ENCODE measurements at regions not wholly inside any gene's neighbourhood (a gene's known extent, or its start where the extent isn't known, plus 50 kb on each side); places are given as distances from the start of the nearest gene placed in this dataset.

DNA sequence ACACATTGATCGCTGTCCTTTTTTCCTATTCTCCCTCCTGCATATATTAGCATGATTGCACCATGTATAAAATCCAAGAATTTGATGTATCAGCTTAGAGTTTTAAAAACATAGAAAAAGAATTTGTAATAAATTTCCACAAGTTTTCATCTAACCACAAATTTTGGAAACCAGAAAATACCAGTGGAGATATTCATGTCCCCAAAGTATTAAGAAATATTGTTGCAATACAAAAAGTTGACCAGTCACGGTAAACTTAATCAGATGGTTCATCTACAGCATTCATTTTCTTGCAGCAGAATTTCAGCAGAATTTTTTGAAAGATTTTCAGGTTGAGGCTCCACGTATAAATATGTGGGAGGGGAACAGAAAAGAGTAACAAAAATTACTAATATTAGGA lies 500.9 kb upstream of the MDFIC2 start:
- H3K9ac ChIP-seq (ENCODE audit: insufficient read depth in 1 of 2, low read length in 2 of 2): no peak overlapping the region
- ATAC-seq (ENCODE audit: insufficient read depth, low FRiP score) (no peak), DNase-seq (no peak)
- no peaks in the 10 kb centered on the region for H3K36me3 ChIP-seq (ENCODE audit: control insufficient read depth in 4 of 4, insufficient read depth in 4 of 4, low read length in 4 of 4)
- H3K4me3 ChIP-seq: no peak overlapping the region
- H3K27ac ChIP-seq (ENCODE audit: low read depth in 1 of 2, low read length in 1 of 2): no peak overlapping the region
- H3K27me3 ChIP-seq (ENCODE audit: control insufficient read depth in 3 of 3, insufficient read depth in 3 of 3, low read length in 2 of 3): no peaks in the 10 kb centered on the region
- TF ChIP-seq, protein P1, sequence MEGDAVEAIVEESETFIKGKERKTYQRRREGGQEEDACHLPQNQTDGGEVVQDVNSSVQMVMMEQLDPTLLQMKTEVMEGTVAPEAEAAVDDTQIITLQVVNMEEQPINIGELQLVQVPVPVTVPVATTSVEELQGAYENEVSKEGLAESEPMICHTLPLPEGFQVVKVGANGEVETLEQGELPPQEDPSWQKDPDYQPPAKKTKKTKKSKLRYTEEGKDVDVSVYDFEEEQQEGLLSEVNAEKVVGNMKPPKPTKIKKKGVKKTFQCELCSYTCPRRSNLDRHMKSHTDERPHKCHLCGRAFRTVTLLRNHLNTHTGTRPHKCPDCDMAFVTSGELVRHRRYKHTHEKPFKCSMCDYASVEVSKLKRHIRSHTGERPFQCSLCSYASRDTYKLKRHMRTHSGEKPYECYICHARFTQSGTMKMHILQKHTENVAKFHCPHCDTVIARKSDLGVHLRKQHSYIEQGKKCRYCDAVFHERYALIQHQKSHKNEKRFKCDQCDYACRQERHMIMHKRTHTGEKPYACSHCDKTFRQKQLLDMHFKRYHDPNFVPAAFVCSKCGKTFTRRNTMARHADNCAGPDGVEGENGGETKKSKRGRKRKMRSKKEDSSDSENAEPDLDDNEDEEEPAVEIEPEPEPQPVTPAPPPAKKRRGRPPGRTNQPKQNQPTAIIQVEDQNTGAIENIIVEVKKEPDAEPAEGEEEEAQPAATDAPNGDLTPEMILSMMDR (IDR thresholded peaks at IDR 0.05; ENCODE audit: control extremely low read depth, extremely low read depth): no peak
- H3K9me3 ChIP-seq (ENCODE audit: control insufficient read depth in 4 of 4, insufficient read depth in 3 of 4, low read length in 3 of 4): peaks cover 0 to 3% (median 0%) of the 10 kb centered on the region in 4 donors
- 90 to 93% methylated on average over 3 of the region's 3 CpGs for WGBS, 2 donors
- no peaks in the 10 kb centered on the region for H3K4me1 ChIP-seq (ENCODE audit: control insufficient read depth in 5 of 5, insufficient read depth in 5 of 5, low read length in 5 of 5)

DNA sequence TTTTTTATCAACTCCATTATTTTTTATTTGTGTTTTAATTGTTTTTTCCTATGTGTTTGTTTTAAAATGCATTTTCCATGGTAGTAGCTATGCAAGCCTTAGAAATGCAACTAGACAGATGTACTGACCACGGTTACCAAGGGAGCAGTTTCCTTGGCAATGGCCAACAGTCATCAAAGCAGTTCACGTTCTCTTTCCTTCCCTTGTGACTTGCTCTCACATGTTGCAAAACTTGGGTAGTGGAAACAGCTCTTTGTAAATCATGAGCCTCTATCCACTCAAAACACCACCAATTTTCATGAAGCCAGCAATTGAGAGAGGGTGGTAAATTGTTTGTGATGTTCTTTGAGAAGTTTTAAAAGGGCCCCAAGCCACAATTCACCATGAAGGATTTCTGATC lies 499.4 kb upstream of the MDFIC2 start:
- Histone ChIP-seq H3K9ac (ENCODE audit: insufficient read depth in 1 of 2, low read length in 2 of 2) (no peak overlapping the region), H3K4me3 (no peak overlapping the region), H3K4me1 (ENCODE audit: control insufficient read depth in 5 of 5, insufficient read depth in 5 of 5, low read length in 5 of 5) (no peaks in the 10 kb centered on the region), H3K36me3 (ENCODE audit: control insufficient read depth in 4 of 4, insufficient read depth in 4 of 4, low read length in 4 of 4) (no peaks in the 10 kb centered on the region), H3K27me3 (ENCODE audit: control insufficient read depth in 3 of 3, insufficient read depth in 3 of 3, low read length in 2 of 3) (no peaks in the 10 kb centered on the region), H3K9me3 (ENCODE audit: control insufficient read depth in 4 of 4, insufficient read depth in 3 of 4, low read length in 3 of 4) (no peaks in the 10 kb centered on the region), H3K27ac (ENCODE audit: low read depth in 1 of 2, low read length in 1 of 2) (no peak overlapping the region)
- ATAC-seq (ENCODE audit: insufficient read depth, low FRiP score) (no peak), DNase-seq (peak; percentile 32 to 58 (median 46))
- TF ChIP-seq, protein P1 (IDR thresholded peaks at IDR 0.05; ENCODE audit: control extremely low read depth, extremely low read depth): no peak
- WGBS, 2 donors: 31 to 48% methylated on average over 2 of the region's 2 CpGs

DNA sequence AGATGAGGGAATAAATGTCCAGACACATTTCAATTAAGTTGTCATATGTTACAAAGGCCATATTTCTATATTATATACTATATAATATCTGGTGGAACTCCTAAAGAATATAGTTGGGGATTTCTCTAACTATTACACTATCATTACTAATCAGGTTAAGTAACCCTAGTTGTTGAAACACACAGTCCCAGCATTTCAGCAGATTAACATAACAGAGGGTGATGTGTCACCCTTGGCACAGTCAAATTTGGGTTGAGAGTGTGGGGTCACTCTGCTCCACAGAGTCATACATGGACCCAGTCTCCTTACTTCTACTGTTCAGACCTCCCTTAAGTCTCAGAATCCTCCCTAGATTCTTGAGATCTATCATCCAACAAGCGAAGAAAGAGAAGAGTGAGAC lies 496.4 kb upstream of the MDFIC2 start:
- no peaks in the 10 kb centered on the region for H3K27me3 ChIP-seq (ENCODE audit: control insufficient read depth in 3 of 3, insufficient read depth in 3 of 3, low read length in 2 of 3)
- TF ChIP-seq, protein P1 (IDR thresholded peaks at IDR 0.05; ENCODE audit: control extremely low read depth, extremely low read depth): no peak
- no peak for ATAC-seq (ENCODE audit: insufficient read depth, low FRiP score)
- H3K4me3 ChIP-seq: no peak overlapping the region
- no peak overlapping the region for H3K27ac ChIP-seq (ENCODE audit: low read depth in 1 of 2, low read length in 1 of 2)
- WGBS, 2 donors: 94% methylated on average over 1 of the region's 1 CpG
- no peaks in the 10 kb centered on the region for H3K9me3 ChIP-seq (ENCODE audit: control insufficient read depth in 4 of 4, insufficient read depth in 3 of 4, low read length in 3 of 4)
- DNase-seq: no peak
- H3K9ac ChIP-seq (ENCODE audit: insufficient read depth in 1 of 2, low read length in 2 of 2): no peak overlapping the region
- H3K36me3 ChIP-seq (ENCODE audit: control insufficient read depth in 4 of 4, insufficient read depth in 4 of 4, low read length in 4 of 4): no peaks in the 10 kb centered on the region
- peaks cover 0 to 2% (median 0%) of the 10 kb centered on the region in 5 donors for H3K4me1 ChIP-seq (ENCODE audit: control insufficient read depth in 5 of 5, insufficient read depth in 5 of 5, low read length in 5 of 5)

DNA sequence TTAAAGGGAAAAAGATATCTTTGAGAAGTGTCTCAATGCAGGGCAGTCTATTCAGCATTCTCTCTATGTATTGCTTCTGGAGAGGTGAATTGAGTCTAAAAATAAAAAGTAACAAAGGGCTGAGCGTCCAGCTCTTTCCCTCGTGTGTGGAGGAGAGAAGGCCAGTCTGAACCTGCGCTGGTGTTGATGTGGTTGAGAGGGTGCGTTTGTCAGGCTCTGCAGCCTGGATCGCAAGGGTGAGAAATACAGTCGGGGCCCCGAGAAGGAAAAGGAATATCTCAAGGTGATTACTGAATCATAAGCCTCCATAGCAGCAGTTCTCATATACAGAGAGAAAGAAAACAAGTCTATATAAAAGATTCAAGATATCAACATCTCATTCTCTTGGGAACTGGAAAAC lies 494.1 kb upstream of the MDFIC2 start:
- Histone ChIP-seq H3K9me3 (ENCODE audit: control insufficient read depth in 4 of 4, insufficient read depth in 3 of 4, low read length in 3 of 4) (no peaks in the 10 kb centered on the region), H3K27me3 (ENCODE audit: control insufficient read depth in 3 of 3, insufficient read depth in 3 of 3, low read length in 2 of 3) (no peaks in the 10 kb centered on the region), H3K27ac (ENCODE audit: low read depth in 1 of 2, low read length in 1 of 2) (no peak overlapping the region), H3K9ac (ENCODE audit: insufficient read depth in 1 of 2, low read length in 2 of 2) (no peak overlapping the region), H3K4me1 (ENCODE audit: control insufficient read depth in 5 of 5, insufficient read depth in 5 of 5, low read length in 5 of 5) (peaks cover 0 to 2% (median 0%) of the 10 kb centered on the region in 5 donors), H3K4me3 (no peak overlapping the region), H3K36me3 (ENCODE audit: control insufficient read depth in 4 of 4, insufficient read depth in 4 of 4, low read length in 4 of 4) (no peaks in the 10 kb centered on the region)
- 94 to 98% methylated on average over 7 of the region's 7 CpGs for WGBS, 2 donors
- ATAC-seq (ENCODE audit: insufficient read depth, low FRiP score) (no peak), DNase-seq (no peak)
- TF ChIP-seq, protein P1 (IDR thresholded peaks at IDR 0.05; ENCODE audit: control extremely low read depth, extremely low read depth): no peak

All from lung (tissue), 11 donors.